ENCODE measurements at regions not wholly inside any gene's neighbourhood (a gene's known extent, or its start where the extent isn't known, plus 50 kb on each side); places are given as distances from the start of the nearest gene placed in this dataset.
"Not testable (repeated sequence)": the region's sequence is repeated elsewhere in the genome, so short reads cannot be mapped to it uniquely, and the experiment has no call there.

- H3K9me3 ChIP-seq (ENCODE audit: control insufficient read depth in 2 of 2, insufficient read depth in 1 of 2, low read depth in 1 of 2, low read length in 1 of 2); H3K4me1 ChIP-seq (ENCODE audit: control insufficient read depth in 3 of 3, insufficient read depth in 2 of 3, low read depth in 1 of 3, low read length in 2 of 3); DNase-seq; H3K27ac ChIP-seq (ENCODE audit: low read depth in 1 of 3, low read length in 2 of 3); H3K36me3 ChIP-seq (ENCODE audit: control insufficient read depth in 3 of 3, insufficient read depth in 2 of 3, low read depth in 1 of 3, low read length in 3 of 3); H3K27me3 ChIP-seq (ENCODE audit: control insufficient read depth in 3 of 3, insufficient read depth in 3 of 3, low read length in 3 of 3); FAIRE-seq; H3K4me3 ChIP-seq (ENCODE audit: low read depth in 1 of 3, low read length in 3 of 3): not testable (repeated sequence)
- WGBS, 3 donors = 87 to 89% (median 88%) methylated on average over 7 of the region's 7 CpGs
Observed at GRCh38 chr1:91207691-91208090, 185.9 kb upstream of the ZNF644 start.

DNA sequence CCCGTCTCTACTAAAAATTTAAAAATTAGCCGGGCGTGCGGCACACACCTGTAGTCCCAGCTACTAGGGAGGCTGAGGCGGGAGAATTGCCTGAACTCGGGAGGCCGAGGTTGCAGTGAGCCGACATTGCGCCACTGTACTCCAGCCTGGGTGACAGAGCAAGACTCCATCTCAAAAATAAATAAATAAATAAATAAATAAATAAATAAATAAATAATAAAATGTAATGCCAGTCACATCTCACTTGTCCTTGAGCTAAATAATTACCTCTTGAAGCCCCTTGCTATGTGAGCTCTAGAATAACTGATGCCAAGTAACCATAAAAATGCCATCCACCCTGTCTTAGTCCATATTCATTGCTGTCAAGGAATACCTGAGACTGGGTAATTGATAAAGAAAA lies 182.3 kb upstream of the ZNF644 start:
- not testable (repeated sequence) for FAIRE-seq; H3K27me3 ChIP-seq (ENCODE audit: control insufficient read depth in 3 of 3, insufficient read depth in 3 of 3, low read length in 3 of 3); DNase-seq; H3K4me1 ChIP-seq (ENCODE audit: control insufficient read depth in 3 of 3, insufficient read depth in 2 of 3, low read depth in 1 of 3, low read length in 2 of 3); H3K4me3 ChIP-seq (ENCODE audit: low read depth in 1 of 3, low read length in 3 of 3); H3K27ac ChIP-seq (ENCODE audit: low read depth in 1 of 3, low read length in 2 of 3); H3K9me3 ChIP-seq (ENCODE audit: control insufficient read depth in 2 of 2, insufficient read depth in 1 of 2, low read depth in 1 of 2, low read length in 1 of 2); H3K36me3 ChIP-seq (ENCODE audit: control insufficient read depth in 3 of 3, insufficient read depth in 2 of 3, low read depth in 1 of 3, low read length in 3 of 3)
- 94 to 98% (median 96%) methylated on average over 9 of the region's 9 CpGs for WGBS, 3 donors

GRCh38 chr1:91201694-91202093 lies 179.9 kb upstream of the ZNF644 start:
- H3K27ac ChIP-seq (ENCODE audit: low read depth in 1 of 3, low read length in 2 of 3) = no peak overlapping the region
- WGBS, 3 donors = 59 to 65% (median 62%) methylated on average over 1 of the region's 1 CpG
- FAIRE-seq = no peak
- no peak overlapping the region for H3K4me3 ChIP-seq (ENCODE audit: low read depth in 1 of 3, low read length in 3 of 3)
- H3K4me1 ChIP-seq (ENCODE audit: control insufficient read depth in 3 of 3, insufficient read depth in 2 of 3, low read depth in 1 of 3, low read length in 2 of 3) = no peaks in the 10 kb centered on the region
- H3K9me3 ChIP-seq (ENCODE audit: control insufficient read depth in 2 of 2, insufficient read depth in 1 of 2, low read depth in 1 of 2, low read length in 1 of 2) = no peaks in the 10 kb centered on the region
- no peaks in the 10 kb centered on the region for H3K36me3 ChIP-seq (ENCODE audit: control insufficient read depth in 3 of 3, insufficient read depth in 2 of 3, low read depth in 1 of 3, low read length in 3 of 3)
- no peak for DNase-seq
- peaks cover 0 to 2% (median 0%) of the 10 kb centered on the region in 3 donors for H3K27me3 ChIP-seq (ENCODE audit: control insufficient read depth in 3 of 3, insufficient read depth in 3 of 3, low read length in 3 of 3)

DNA sequence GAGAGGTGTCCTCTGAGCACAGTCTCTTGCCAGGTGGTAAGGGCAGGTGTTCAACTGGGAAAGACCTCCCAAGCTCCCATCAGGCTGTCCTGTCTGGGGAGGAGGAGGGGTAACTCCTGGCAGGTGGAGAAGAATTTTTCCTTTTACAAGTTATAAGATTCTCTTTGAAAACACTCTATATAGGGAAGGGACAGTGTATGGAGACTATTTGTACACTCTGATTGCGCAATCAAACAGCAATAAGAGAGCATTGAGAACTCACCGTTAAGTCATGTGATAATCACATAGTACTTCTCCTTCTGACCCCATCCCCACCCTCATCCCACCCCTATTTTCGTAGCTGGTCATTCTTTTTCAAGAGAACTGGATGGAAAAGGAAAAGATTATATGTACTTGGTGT lies 179.3 kb upstream of the ZNF644 start:
- no peaks in the 10 kb centered on the region for H3K9me3 ChIP-seq (ENCODE audit: control insufficient read depth in 2 of 2, insufficient read depth in 1 of 2, low read depth in 1 of 2, low read length in 1 of 2)
- FAIRE-seq (no peak), DNase-seq (no peak)
- no peaks in the 10 kb centered on the region for H3K4me1 ChIP-seq (ENCODE audit: control insufficient read depth in 3 of 3, insufficient read depth in 2 of 3, low read depth in 1 of 3, low read length in 2 of 3)
- H3K27me3 ChIP-seq (ENCODE audit: control insufficient read depth in 3 of 3, insufficient read depth in 3 of 3, low read length in 3 of 3) = peaks cover 0 to 2% (median 0%) of the 10 kb centered on the region in 3 donors
- H3K27ac ChIP-seq (ENCODE audit: low read depth in 1 of 3, low read length in 2 of 3) = no peak overlapping the region
- H3K36me3 ChIP-seq (ENCODE audit: control insufficient read depth in 3 of 3, insufficient read depth in 2 of 3, low read depth in 1 of 3, low read length in 3 of 3) = no peaks in the 10 kb centered on the region
- no peak overlapping the region for H3K4me3 ChIP-seq (ENCODE audit: low read depth in 1 of 3, low read length in 3 of 3)
- 38 to 53% (median 50%) methylated on average over 3 of the region's 3 CpGs for WGBS, 3 donors

GRCh38 chr1:91200675-91201074 lies 178.8 kb upstream of the ZNF644 start:
- DNase-seq (no peak), FAIRE-seq (no peak)
- no peaks in the 10 kb centered on the region for H3K4me1 ChIP-seq (ENCODE audit: control insufficient read depth in 3 of 3, insufficient read depth in 2 of 3, low read depth in 1 of 3, low read length in 2 of 3)
- H3K4me3 ChIP-seq (ENCODE audit: low read depth in 1 of 3, low read length in 3 of 3) = no peak overlapping the region
- H3K36me3 ChIP-seq (ENCODE audit: control insufficient read depth in 3 of 3, insufficient read depth in 2 of 3, low read depth in 1 of 3, low read length in 3 of 3) = no peaks in the 10 kb centered on the region
- peaks cover 0 to 2% (median 0%) of the 10 kb centered on the region in 3 donors for H3K27me3 ChIP-seq (ENCODE audit: control insufficient read depth in 3 of 3, insufficient read depth in 3 of 3, low read length in 3 of 3)
- no peak overlapping the region for H3K27ac ChIP-seq (ENCODE audit: low read depth in 1 of 3, low read length in 2 of 3)
- WGBS, 3 donors = 69 to 70% (median 69%) methylated on average over 5 of the region's 5 CpGs
- H3K9me3 ChIP-seq (ENCODE audit: control insufficient read depth in 2 of 2, insufficient read depth in 1 of 2, low read depth in 1 of 2, low read length in 1 of 2) = no peaks in the 10 kb centered on the region

- no peaks in the 10 kb centered on the region for H3K4me1 ChIP-seq (ENCODE audit: control insufficient read depth in 3 of 3, insufficient read depth in 2 of 3, low read depth in 1 of 3, low read length in 2 of 3)
- WGBS, 3 donors = 67 to 74% (median 70%) methylated on average over 5 to 6 of the region's 6 CpGs
- DNase-seq (no peak), FAIRE-seq (no peak)
- H3K36me3 ChIP-seq (ENCODE audit: control insufficient read depth in 3 of 3, insufficient read depth in 2 of 3, low read depth in 1 of 3, low read length in 3 of 3) = no peaks in the 10 kb centered on the region
- no peaks in the 10 kb centered on the region for H3K9me3 ChIP-seq (ENCODE audit: control insufficient read depth in 2 of 2, insufficient read depth in 1 of 2, low read depth in 1 of 2, low read length in 1 of 2)
- H3K27ac ChIP-seq (ENCODE audit: low read depth in 1 of 3, low read length in 2 of 3) = no peak overlapping the region
- no peak overlapping the region for H3K4me3 ChIP-seq (ENCODE audit: low read depth in 1 of 3, low read length in 3 of 3)
- peaks cover 0 to 2% (median 0%) of the 10 kb centered on the region in 3 donors for H3K27me3 ChIP-seq (ENCODE audit: control insufficient read depth in 3 of 3, insufficient read depth in 3 of 3, low read length in 3 of 3)
Observed at GRCh38 chr1:91199988-91200387, 178.2 kb upstream of the ZNF644 start.

GRCh38 chr1:91190996-91191395 lies 169.2 kb upstream of the ZNF644 start:
- no peak for FAIRE-seq
- DNase-seq = no peak
- 68 to 92% (median 73%) methylated on average over 4 of the region's 4 CpGs for WGBS, 3 donors

GRCh38 chr1:91189096-91189495 lies 167.3 kb upstream of the ZNF644 start:
- DNase-seq (no peak), FAIRE-seq (no peak)
- H3K36me3 ChIP-seq (ENCODE audit: control insufficient read depth in 3 of 3, insufficient read depth in 2 of 3, low read depth in 1 of 3, low read length in 3 of 3) = no peaks in the 10 kb centered on the region
- H3K27ac ChIP-seq (ENCODE audit: low read depth in 1 of 3, low read length in 2 of 3) = no peak overlapping the region
- no peak overlapping the region for H3K4me3 ChIP-seq (ENCODE audit: low read depth in 1 of 3, low read length in 3 of 3)
- H3K27me3 ChIP-seq (ENCODE audit: control insufficient read depth in 3 of 3, insufficient read depth in 3 of 3, low read length in 3 of 3) = peaks cover 0 to 2% (median 0%) of the 10 kb centered on the region in 3 donors
- no peaks in the 10 kb centered on the region for H3K4me1 ChIP-seq (ENCODE audit: control insufficient read depth in 3 of 3, insufficient read depth in 2 of 3, low read depth in 1 of 3, low read length in 2 of 3)
- H3K9me3 ChIP-seq (ENCODE audit: control insufficient read depth in 2 of 2, insufficient read depth in 1 of 2, low read depth in 1 of 2, low read length in 1 of 2) = no peaks in the 10 kb centered on the region
- WGBS, 3 donors = 52 to 64% (median 53%) methylated on average over 4 of the region's 4 CpGs

More at GRCh38 chr1:91190996-91191395, 169.2 kb upstream of the ZNF644 start:
- no peaks in the 10 kb centered on the region for H3K4me1 ChIP-seq (ENCODE audit: control insufficient read depth in 3 of 3, insufficient read depth in 2 of 3, low read depth in 1 of 3, low read length in 2 of 3)
- H3K9me3 ChIP-seq (ENCODE audit: control insufficient read depth in 2 of 2, insufficient read depth in 1 of 2, low read depth in 1 of 2, low read length in 1 of 2) = no peaks in the 10 kb centered on the region
- no peak overlapping the region for H3K4me3 ChIP-seq (ENCODE audit: low read depth in 1 of 3, low read length in 3 of 3)
- H3K27ac ChIP-seq (ENCODE audit: low read depth in 1 of 3, low read length in 2 of 3) = no peak overlapping the region
- no peaks in the 10 kb centered on the region for H3K36me3 ChIP-seq (ENCODE audit: control insufficient read depth in 3 of 3, insufficient read depth in 2 of 3, low read depth in 1 of 3, low read length in 3 of 3)
- peaks cover 0 to 2% (median 0%) of the 10 kb centered on the region in 3 donors for H3K27me3 ChIP-seq (ENCODE audit: control insufficient read depth in 3 of 3, insufficient read depth in 3 of 3, low read length in 3 of 3)

- H3K27ac ChIP-seq (ENCODE audit: low read depth in 1 of 3, low read length in 2 of 3); FAIRE-seq; H3K36me3 ChIP-seq (ENCODE audit: control insufficient read depth in 3 of 3, insufficient read depth in 2 of 3, low read depth in 1 of 3, low read length in 3 of 3); H3K4me3 ChIP-seq (ENCODE audit: low read depth in 1 of 3, low read length in 3 of 3); H3K4me1 ChIP-seq (ENCODE audit: control insufficient read depth in 3 of 3, insufficient read depth in 2 of 3, low read depth in 1 of 3, low read length in 2 of 3); H3K27me3 ChIP-seq (ENCODE audit: control insufficient read depth in 3 of 3, insufficient read depth in 3 of 3, low read length in 3 of 3); H3K9me3 ChIP-seq (ENCODE audit: control insufficient read depth in 2 of 2, insufficient read depth in 1 of 2, low read depth in 1 of 2, low read length in 1 of 2); DNase-seq: not testable (repeated sequence)
Observed at GRCh38 chr1:91182807-91183206, 161.0 kb upstream of the ZNF644 start.
